Suprapubic skin (tissue), 4 donors: ENCODE measurements at regions not wholly inside any gene's neighbourhood (a gene's known extent, or its start where the extent isn't known, plus 50 kb on each side); places are given as distances from the start of the nearest gene placed in this dataset.
"Not testable (repeated sequence)": the region's sequence is repeated elsewhere in the genome, so short reads cannot be mapped to it uniquely, and the experiment has no call there.

Experiments
- EP300 ChIP-seq: sonication (generic); formaldehyde crosslinking; IDR thresholded peaks from one replicate; pipeline ENCODE4 v1.6.1; 2017; ENCODE audit warnings: antibody characterized with exemption
- POLR2A ChIP-seq, 2 donors: fragments of 450-650 bp; IDR thresholded peaks; one replicate each; pipeline ENCODE4 v1.6.1; 2017; ENCODE audit warnings: antibody characterized with exemption in 2 of 2, mild to moderate bottlenecking in 2 of 2, moderate library complexity in 2 of 2
- POLR2AphosphoS5 ChIP-seq, 3 donors: sonication (generic); formaldehyde crosslinking; IDR thresholded peaks; one replicate each; pipeline ENCODE4 v1.6.1; 2017; ENCODE audit warnings: antibody characterized with exemption in 3 of 3
- TF ChIP-seq, protein P1 (sequence below), 2 donors: fragments of 200-600 bp in 1 of 2; fragments of 450-650 bp in 1 of 2; sonication (generic) in 1 of 2; IDR thresholded peaks; one replicate each; pipeline ENCODE4 v1.5.1; 2016 to 2019; ENCODE audit warnings: antibody characterized with exemption in 2 of 2, mild to moderate bottlenecking in 1 of 2, moderate library complexity in 1 of 2

DNA sequence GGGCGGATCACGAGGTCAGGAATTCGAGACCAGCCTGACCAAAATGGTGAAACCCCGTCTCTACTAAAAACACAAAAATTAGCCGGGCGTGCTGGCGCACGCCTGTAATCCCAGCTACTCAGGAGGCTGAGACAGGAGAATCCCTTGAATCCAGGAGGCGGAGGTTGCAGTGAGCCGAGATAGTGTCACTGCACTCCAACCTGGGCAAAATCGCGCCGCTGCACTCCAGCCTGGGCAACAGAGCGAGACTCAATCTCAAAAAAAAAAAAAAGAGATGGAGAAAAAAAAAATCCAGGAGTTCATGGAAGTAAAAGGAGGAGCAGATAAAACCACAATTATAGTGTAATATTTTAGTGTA lies 76.3 kb upstream of the ZNF184 start:
- not testable (repeated sequence) for TF ChIP-seq POLR2A (IDR thresholded peaks at IDR 0.05); POLR2AphosphoS5 (IDR thresholded peaks at IDR 0.05); EP300
- TF ChIP-seq, protein P1, sequence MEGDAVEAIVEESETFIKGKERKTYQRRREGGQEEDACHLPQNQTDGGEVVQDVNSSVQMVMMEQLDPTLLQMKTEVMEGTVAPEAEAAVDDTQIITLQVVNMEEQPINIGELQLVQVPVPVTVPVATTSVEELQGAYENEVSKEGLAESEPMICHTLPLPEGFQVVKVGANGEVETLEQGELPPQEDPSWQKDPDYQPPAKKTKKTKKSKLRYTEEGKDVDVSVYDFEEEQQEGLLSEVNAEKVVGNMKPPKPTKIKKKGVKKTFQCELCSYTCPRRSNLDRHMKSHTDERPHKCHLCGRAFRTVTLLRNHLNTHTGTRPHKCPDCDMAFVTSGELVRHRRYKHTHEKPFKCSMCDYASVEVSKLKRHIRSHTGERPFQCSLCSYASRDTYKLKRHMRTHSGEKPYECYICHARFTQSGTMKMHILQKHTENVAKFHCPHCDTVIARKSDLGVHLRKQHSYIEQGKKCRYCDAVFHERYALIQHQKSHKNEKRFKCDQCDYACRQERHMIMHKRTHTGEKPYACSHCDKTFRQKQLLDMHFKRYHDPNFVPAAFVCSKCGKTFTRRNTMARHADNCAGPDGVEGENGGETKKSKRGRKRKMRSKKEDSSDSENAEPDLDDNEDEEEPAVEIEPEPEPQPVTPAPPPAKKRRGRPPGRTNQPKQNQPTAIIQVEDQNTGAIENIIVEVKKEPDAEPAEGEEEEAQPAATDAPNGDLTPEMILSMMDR (IDR thresholded peaks at IDR 0.05) = not testable (repeated sequence)
